ENCODE measurements at regions not wholly inside any gene's neighbourhood (a gene's known extent, or its start where the extent isn't known, plus 50 kb on each side); places are given as distances from the start of the nearest gene placed in this dataset.

DNA sequence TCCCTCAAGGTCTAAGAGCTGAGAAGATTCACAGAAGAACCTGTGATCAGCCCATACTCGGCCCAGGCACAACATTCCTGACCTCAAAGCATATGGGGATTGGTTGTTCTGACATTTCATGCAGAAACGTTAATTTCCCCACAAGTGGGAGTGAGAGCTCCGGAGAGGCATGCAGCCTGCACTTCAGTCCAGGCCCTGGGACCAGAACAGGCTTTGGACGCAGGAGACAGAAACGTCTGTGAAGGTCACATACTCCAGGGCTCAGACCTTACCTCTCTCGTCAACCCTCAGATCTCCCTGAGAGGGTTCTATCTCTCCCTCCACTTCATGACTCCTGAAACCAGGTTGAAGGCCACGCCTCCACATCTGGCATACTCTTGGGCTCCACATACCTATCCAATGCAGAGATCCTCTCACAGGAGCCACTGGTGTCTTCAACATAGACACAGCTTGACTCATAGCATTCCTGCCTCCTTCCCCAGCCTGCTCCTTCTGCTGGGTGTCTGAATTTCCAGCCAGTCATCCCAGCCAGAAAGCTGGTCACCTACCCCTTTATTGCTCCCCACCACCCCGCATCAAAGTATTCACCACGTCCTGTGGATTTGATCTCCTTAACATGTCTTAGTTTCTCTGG lies 149.2 kb downstream of the OMA1 start:
- no peak for ATAC-seq
- 68 to 80% methylated on average over 9 of the region's 9 CpGs for WGBS, 2 donors
- H3K36me3 ChIP-seq (replicated peaks in 1 of 2; ENCODE audit: insufficient read depth in 1 of 2, low read depth in 2 of 2): no peaks in the 10 kb centered on the region
- no peak for DNase-seq
- no peaks in the 10 kb centered on the region for H3K4me1 ChIP-seq
- H3K4me3 ChIP-seq: no peak overlapping the region
- no peak for TF ChIP-seq POLR2A (IDR thresholded peaks at IDR 0.05)
- TF ChIP-seq, protein P1, sequence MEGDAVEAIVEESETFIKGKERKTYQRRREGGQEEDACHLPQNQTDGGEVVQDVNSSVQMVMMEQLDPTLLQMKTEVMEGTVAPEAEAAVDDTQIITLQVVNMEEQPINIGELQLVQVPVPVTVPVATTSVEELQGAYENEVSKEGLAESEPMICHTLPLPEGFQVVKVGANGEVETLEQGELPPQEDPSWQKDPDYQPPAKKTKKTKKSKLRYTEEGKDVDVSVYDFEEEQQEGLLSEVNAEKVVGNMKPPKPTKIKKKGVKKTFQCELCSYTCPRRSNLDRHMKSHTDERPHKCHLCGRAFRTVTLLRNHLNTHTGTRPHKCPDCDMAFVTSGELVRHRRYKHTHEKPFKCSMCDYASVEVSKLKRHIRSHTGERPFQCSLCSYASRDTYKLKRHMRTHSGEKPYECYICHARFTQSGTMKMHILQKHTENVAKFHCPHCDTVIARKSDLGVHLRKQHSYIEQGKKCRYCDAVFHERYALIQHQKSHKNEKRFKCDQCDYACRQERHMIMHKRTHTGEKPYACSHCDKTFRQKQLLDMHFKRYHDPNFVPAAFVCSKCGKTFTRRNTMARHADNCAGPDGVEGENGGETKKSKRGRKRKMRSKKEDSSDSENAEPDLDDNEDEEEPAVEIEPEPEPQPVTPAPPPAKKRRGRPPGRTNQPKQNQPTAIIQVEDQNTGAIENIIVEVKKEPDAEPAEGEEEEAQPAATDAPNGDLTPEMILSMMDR (IDR thresholded peaks at IDR 0.05): no peak
- intact Hi-C loops (cut with DNase I): no loop called here
- H3K9me3 ChIP-seq: no peaks in the 10 kb centered on the region
- no peaks in the 10 kb centered on the region for H3K27me3 ChIP-seq
- no peak overlapping the region for H3K27ac ChIP-seq

DNA sequence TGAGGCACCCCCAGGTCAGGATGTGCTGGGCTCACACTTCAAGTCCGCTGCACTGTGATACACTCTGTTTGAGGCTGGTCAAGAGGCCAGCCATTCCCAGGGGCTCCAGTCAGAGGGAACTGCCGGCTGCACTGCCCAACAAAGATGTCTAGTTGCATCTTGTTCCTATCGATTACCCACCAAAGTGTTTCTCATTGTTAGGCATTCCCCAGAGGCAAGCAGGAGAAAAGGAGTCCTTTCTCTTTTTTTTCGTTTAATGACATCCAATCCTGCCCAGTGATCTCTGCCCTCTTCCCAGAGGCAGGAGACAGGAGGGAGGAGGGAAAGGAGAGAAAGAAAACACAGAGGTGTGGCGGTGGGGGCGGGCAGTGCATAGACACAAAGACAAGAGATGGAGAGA lies 150.4 kb downstream of the OMA1 start:
- no peak overlapping the region for H3K27ac ChIP-seq
- H3K4me1 ChIP-seq: no peaks in the 10 kb centered on the region
- WGBS, 2 donors: 74 to 79% methylated on average over 5 to 6 of the region's 6 CpGs
- TF ChIP-seq POLR2A (IDR thresholded peaks at IDR 0.05): no peak
- TF ChIP-seq, protein P1 (IDR thresholded peaks at IDR 0.05): no peak
- H3K9me3 ChIP-seq: no peaks in the 10 kb centered on the region
- ATAC-seq (no peak), DNase-seq (no peak)
- intact Hi-C loops (cut with DNase I): no loop called here
- no peaks in the 10 kb centered on the region for H3K27me3 ChIP-seq
- H3K36me3 ChIP-seq (replicated peaks in 1 of 2; ENCODE audit: insufficient read depth in 1 of 2, low read depth in 2 of 2): no peaks in the 10 kb centered on the region
- no peak overlapping the region for H3K4me3 ChIP-seq

DNA sequence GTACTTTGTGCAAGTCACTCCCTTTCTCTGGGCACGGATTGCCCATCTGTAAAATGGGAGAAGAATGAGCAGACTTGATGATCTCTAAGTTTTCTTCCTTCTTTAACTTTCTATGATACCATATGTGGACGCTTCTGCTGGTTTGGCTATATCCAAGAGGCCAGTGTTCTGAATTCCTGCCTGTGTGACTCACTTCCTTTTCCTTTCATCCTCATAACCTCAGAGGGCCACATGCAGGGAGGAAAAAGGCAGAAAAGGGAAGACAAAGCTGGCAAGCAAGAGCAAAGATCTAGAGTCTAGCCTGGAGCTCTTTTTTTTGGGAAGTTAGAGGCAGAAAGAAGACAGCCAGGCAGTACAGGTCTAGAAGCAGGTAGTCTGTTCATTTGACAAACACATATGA lies 151.2 kb downstream of the OMA1 start:
- Histone ChIP-seq H3K27ac (no peak overlapping the region), H3K27me3 (no peaks in the 10 kb centered on the region), H3K36me3 (replicated peaks in 1 of 2; ENCODE audit: insufficient read depth in 1 of 2, low read depth in 2 of 2) (no peaks in the 10 kb centered on the region), H3K4me1 (no peaks in the 10 kb centered on the region), H3K9me3 (no peaks in the 10 kb centered on the region), H3K4me3 (no peak overlapping the region)
- no peak for TF ChIP-seq POLR2A (IDR thresholded peaks at IDR 0.05)
- TF ChIP-seq, protein P1 (IDR thresholded peaks at IDR 0.05): no peak
- WGBS, 2 donors: 68 to 73% methylated on average over 2 of the region's 2 CpGs
- peak in 1 of 4 donors; percentile 19 for DNase-seq
- ATAC-seq: no peak
- intact Hi-C loops (cut with DNase I): no loop called here

DNA sequence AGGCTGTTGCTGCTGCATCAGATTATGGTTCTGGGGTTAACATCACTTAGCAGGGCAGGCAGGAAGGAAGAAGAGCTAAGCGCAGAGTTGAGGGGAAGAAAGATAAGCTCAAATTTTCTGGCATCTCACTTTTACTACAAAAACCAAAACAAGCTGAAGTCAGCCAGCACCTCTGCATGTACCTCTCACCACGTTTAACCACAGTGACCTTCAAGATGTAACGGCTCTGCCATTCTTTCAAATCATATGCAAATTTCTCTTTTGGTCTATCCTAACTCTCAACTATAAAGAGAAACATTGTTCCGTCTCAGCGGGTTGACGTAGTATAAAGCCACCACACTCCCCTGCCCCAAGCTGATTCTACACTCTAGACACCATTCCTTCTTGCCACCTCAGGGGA lies 154.4 kb downstream of the OMA1 start:
- no peaks in the 10 kb centered on the region for H3K36me3 ChIP-seq (replicated peaks in 1 of 2; ENCODE audit: insufficient read depth in 1 of 2, low read depth in 2 of 2)
- no peak overlapping the region for H3K27ac ChIP-seq
- WGBS, 2 donors: 79 to 85% methylated on average over 6 of the region's 6 CpGs
- H3K4me1 ChIP-seq: no peaks in the 10 kb centered on the region
- TF ChIP-seq POLR2A (IDR thresholded peaks at IDR 0.05): no peak
- TF ChIP-seq, protein P1 (IDR thresholded peaks at IDR 0.05): no peak
- H3K27me3 ChIP-seq: no peaks in the 10 kb centered on the region
- no peaks in the 10 kb centered on the region for H3K9me3 ChIP-seq
- H3K4me3 ChIP-seq: no peak overlapping the region
- ATAC-seq: no peak
- no peak for DNase-seq
- intact Hi-C loops (cut with DNase I): no loop called here

DNA sequence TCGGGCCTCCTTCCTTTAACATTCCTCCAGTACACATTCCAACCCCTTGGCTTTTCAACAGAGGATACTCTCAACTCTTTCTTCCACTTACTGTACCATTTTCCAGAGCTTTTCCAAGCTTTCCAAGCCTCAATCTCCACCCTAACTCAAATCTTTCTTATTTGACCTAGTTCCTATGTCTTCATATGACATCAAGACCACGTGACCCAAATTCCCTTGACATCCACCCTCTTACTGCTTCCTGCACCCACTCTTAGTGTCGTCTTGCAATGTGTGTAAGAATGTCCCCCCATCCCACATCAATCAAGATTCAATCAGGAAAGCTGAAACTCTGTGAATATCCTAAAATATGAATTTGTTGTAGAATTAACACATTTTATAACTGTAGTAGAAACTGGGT lies 155.0 kb downstream of the OMA1 start:
- H3K27me3 ChIP-seq: no peaks in the 10 kb centered on the region
- H3K27ac ChIP-seq: no peak overlapping the region
- no peak overlapping the region for H3K4me3 ChIP-seq
- no peaks in the 10 kb centered on the region for H3K9me3 ChIP-seq
- ATAC-seq (no peak), DNase-seq (no peak)
- 85 to 88% methylated on average over 3 of the region's 3 CpGs for WGBS, 2 donors
- no peaks in the 10 kb centered on the region for H3K36me3 ChIP-seq (replicated peaks in 1 of 2; ENCODE audit: insufficient read depth in 1 of 2, low read depth in 2 of 2)
- TF ChIP-seq, protein P1 (IDR thresholded peaks at IDR 0.05): no peak
- TF ChIP-seq POLR2A (IDR thresholded peaks at IDR 0.05): no peak
- no peaks in the 10 kb centered on the region for H3K4me1 ChIP-seq
- intact Hi-C loops (cut with DNase I): no loop called here

Measured in body of pancreas (tissue), 4 donors.